Endodermal cell (in vitro differentiated cells): ENCODE measurements at regions not wholly inside any gene's neighbourhood (a gene's known extent, or its start where the extent isn't known, plus 50 kb on each side); places are given as distances from the start of the nearest gene placed in this dataset.

Experiments
- DNase-seq: peaks from one replicate; pipeline ENCODE4 v3.0.0-alpha.2; 2017
- H3K27ac ChIP-seq: 2 replicates; pipeline ENCODE4 v1.5.1; 2013; ENCODE audit warnings: mild to moderate bottlenecking, low read depth, low read length, moderate library complexity
- H3K27me3 ChIP-seq: 2 replicates; pipeline ENCODE4 v1.6.1; 2013; ENCODE audit warnings: mild to moderate bottlenecking, low read length, moderate library complexity; ENCODE audit not compliant: insufficient read depth, control insufficient read depth, poor library complexity, severe bottlenecking
- H3K36me3 ChIP-seq: 2 replicates; pipeline ENCODE4 v1.7.0; 2013; ENCODE audit warnings: mild to moderate bottlenecking, low read length, moderate library complexity; ENCODE audit not compliant: control insufficient read depth, insufficient read depth
- H3K4me1 ChIP-seq: one replicate; pipeline ENCODE4 v1.7.0; 2013; ENCODE audit warnings: low read length; ENCODE audit not compliant: control insufficient read depth, insufficient read depth
- H3K4me3 ChIP-seq: 2 replicates; pipeline ENCODE4 v1.5.1; 2013; ENCODE audit warnings: mild to moderate bottlenecking, low read length, moderate library complexity
- H3K9ac ChIP-seq: 2 replicates; pipeline ENCODE4 v1.6.1; 2013; ENCODE audit warnings: mild to moderate bottlenecking, low read length, moderate library complexity; ENCODE audit not compliant: poor library complexity, severe bottlenecking; ENCODE audit errors: extremely low read depth
- H3K9me3 ChIP-seq: 2 replicates; pipeline ENCODE4 v1.6.1; 2013; ENCODE audit warnings: mild to moderate bottlenecking, low read length, moderate library complexity; ENCODE audit not compliant: control insufficient read depth
- H3K27ac Mint-ChIP-seq: 2 replicates; pipeline ENCODE4 v1.8.0; 2020; ENCODE audit warnings: mixed read lengths
- H3K27me3 Mint-ChIP-seq: 2 replicates; pipeline ENCODE4 v1.8.0; 2021; ENCODE audit warnings: mild to moderate bottlenecking, mixed read lengths; ENCODE audit not compliant: insufficient read depth
- H3K36me3 Mint-ChIP-seq: 2 replicates; pipeline ENCODE4 v1.8.0; 2020; ENCODE audit warnings: low read depth, mixed read lengths
- H3K4me1 Mint-ChIP-seq: 2 replicates; pipeline ENCODE4 v1.8.0; 2020; ENCODE audit warnings: mixed read lengths
- H3K4me3 Mint-ChIP-seq: 2 replicates; pipeline ENCODE4 v1.8.0; 2020; ENCODE audit warnings: mild to moderate bottlenecking, moderate library complexity, mixed read lengths
- H3K9me3 Mint-ChIP-seq: 2 replicates; pipeline ENCODE4 v1.8.0; 2020; ENCODE audit warnings: mild to moderate bottlenecking, mixed read lengths
- WGBS, 2 experiments: methylation state at CpG; one replicate each; pipeline versions ENCODE4 v1.1.5 to v1.1.7; 2013; ENCODE audit warnings: missing lambda C conversion rate in 2 of 2, mixed read lengths in 1 of 2; ENCODE audit not compliant: insufficient coverage in 1 of 2, insufficient read length in 1 of 2; 5-methylcytosine and 5-hydroxymethylcytosine counted together
- TF ChIP-seq, protein P1 (sequence below): fragments of 200-600 bp; sonication (generic); conservative IDR thresholded peaks from 2 replicates; pipeline ENCODE4 v1.5.0; 2021; ENCODE audit warnings: antibody characterized with exemption, mild to moderate bottlenecking

DNA sequence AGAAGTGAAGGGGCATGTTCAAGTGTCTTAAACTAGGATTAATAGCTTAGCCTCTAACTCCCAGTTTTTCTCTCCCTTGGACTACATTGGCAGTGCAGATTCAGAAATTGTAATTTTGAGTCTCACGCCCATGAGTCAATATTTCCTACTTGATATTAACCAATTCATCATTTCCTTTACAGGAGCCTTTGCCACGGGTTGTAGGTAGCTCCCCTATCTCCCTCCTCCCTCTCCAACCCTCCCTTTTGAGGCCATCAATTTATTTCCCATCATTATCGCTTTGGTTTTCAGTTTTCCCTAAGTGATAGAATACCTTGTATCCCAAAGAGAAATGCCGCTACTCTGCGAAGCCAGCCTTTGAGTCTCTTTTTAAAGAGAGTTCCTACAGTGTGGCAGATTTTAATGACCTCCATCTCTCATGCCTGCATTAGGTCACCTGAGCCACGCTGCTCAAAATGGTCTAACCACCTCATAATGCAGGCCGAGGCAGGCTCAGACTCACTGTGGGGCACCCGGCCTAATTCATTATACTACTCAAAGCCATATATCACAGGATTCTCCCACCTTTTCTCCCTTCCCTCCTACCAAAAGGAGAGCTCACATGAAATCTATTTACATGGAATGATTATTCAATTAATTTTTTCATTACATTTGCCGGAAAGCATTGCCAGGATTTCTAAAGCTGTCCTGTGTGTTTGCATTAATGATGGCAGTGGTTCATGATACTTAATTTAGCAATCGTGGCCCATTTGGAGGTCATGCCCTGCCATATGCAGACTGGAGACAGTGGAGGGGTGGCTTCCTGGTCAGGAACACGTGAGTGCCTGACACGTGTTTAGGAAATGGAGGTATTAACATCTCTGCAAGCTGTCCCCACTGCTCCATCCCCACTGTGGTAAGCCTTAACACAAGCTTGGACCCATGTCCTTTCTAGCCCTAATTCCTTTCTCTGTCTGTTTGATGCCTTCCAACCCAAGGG, 448.2 kb upstream of the AUTS2 start:
- no peaks in the 10 kb centered on the region for H3K27me3 ChIP-seq
- H3K4me3 Mint-ChIP-seq: no peak overlapping the region
- H3K4me1 Mint-ChIP-seq: no peaks in the 10 kb centered on the region
- H3K4me3 ChIP-seq: no peak overlapping the region
- WGBS, 2 experiments: 91 to 97% methylated on average over 10 to 12 of the region's 12 CpGs
- H3K9me3 Mint-ChIP-seq: peaks cover 5% of the 10 kb centered on the region
- no peaks in the 10 kb centered on the region for H3K9me3 ChIP-seq
- H3K27ac ChIP-seq: no peak overlapping the region
- TF ChIP-seq, protein P1, sequence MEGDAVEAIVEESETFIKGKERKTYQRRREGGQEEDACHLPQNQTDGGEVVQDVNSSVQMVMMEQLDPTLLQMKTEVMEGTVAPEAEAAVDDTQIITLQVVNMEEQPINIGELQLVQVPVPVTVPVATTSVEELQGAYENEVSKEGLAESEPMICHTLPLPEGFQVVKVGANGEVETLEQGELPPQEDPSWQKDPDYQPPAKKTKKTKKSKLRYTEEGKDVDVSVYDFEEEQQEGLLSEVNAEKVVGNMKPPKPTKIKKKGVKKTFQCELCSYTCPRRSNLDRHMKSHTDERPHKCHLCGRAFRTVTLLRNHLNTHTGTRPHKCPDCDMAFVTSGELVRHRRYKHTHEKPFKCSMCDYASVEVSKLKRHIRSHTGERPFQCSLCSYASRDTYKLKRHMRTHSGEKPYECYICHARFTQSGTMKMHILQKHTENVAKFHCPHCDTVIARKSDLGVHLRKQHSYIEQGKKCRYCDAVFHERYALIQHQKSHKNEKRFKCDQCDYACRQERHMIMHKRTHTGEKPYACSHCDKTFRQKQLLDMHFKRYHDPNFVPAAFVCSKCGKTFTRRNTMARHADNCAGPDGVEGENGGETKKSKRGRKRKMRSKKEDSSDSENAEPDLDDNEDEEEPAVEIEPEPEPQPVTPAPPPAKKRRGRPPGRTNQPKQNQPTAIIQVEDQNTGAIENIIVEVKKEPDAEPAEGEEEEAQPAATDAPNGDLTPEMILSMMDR: no peak
- H3K36me3 ChIP-seq: no peaks in the 10 kb centered on the region
- H3K4me1 ChIP-seq: no peaks in the 10 kb centered on the region
- no peaks in the 10 kb centered on the region for H3K36me3 Mint-ChIP-seq
- no peak overlapping the region for H3K9ac ChIP-seq
- no peak for DNase-seq
- no peak overlapping the region for H3K27ac Mint-ChIP-seq
- H3K27me3 Mint-ChIP-seq: peaks cover 6% of the 10 kb centered on the region

DNA sequence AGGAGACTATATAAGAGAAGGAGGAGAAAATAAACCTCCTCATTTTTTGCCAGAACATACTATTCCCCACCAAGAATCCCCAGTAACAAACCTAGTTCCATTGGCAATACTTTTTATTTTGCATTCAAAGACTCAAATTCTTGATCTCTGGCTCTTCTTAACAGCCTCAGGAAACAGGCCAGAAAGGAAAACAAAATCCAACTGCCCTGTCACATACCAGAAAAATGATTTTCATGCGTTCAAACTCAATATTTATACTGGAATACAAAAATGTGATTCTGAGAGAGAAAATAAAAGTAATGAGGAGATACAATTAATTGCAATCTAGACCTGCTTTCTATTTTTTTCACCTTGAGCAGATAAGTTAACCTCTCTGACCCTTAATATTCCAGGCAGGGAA, 435.9 kb upstream of the AUTS2 start:
- DNase-seq: no peak
- no CpG with 5 or more reads among the region's 1 CpG for WGBS, 2 experiments
- Histone ChIP-seq H3K4me1 (no peaks in the 10 kb centered on the region), H3K9ac (no peak overlapping the region), H3K4me3 (no peak overlapping the region), H3K36me3 (no peaks in the 10 kb centered on the region), H3K27ac (no peak overlapping the region), H3K9me3 (peaks cover 23% of the 10 kb centered on the region), H3K27me3 (no peaks in the 10 kb centered on the region)
- Mint-ChIP-seq H3K4me1 (no peaks in the 10 kb centered on the region), H3K4me3 (no peak overlapping the region), H3K27ac (no peak overlapping the region), H3K27me3 (peaks cover 3% of the 10 kb centered on the region), H3K36me3 (no peaks in the 10 kb centered on the region), H3K9me3 (peaks cover 20% of the 10 kb centered on the region)
- TF ChIP-seq, protein P1: no peak

DNA sequence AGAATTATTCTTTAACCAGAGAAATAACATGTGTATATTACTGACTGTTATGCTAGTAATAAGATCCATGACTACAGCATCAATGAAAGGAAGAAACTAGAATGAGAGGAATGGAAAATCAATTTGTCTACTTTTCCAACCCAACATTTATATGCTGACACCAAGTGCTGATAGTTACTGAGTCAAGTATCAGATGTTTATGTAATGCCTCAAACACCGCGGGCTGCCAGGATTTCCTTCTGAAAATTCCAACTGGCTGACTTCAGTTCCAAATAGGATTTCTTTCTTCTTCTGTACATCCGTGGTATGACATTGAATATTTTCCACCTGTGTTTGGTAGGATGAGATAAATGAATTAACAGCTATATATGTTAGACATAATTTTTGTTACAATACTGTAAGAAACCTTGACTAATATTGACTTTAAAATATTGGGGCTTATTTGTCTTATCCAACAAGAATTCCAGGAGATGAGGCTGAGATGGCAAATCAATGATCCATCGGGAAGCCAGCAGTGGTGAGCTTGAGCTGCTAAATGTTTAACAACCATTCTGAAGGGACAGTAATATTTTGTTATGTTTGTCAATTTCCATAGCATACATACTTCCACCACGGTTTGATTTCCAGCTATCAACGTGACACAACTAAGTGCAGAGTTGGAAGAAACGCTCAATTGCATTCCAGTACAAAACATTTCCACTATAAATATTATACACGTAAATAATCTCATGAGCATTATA, 435.2 kb upstream of the AUTS2 start:
- Histone ChIP-seq H3K4me1 (no peaks in the 10 kb centered on the region), H3K36me3 (no peaks in the 10 kb centered on the region), H3K9me3 (peaks cover 31% of the 10 kb centered on the region), H3K27me3 (no peaks in the 10 kb centered on the region), H3K9ac (no peak overlapping the region), H3K27ac (no peak overlapping the region), H3K4me3 (no peak overlapping the region)
- H3K36me3 Mint-ChIP-seq: no peaks in the 10 kb centered on the region
- H3K9me3 Mint-ChIP-seq: peaks cover 27% of the 10 kb centered on the region
- peaks cover 3% of the 10 kb centered on the region for H3K27me3 Mint-ChIP-seq
- no peak overlapping the region for H3K4me3 Mint-ChIP-seq
- 97 to 98% methylated on average over 5 to 6 of the region's 8 CpGs for WGBS, 2 experiments
- H3K27ac Mint-ChIP-seq: no peak overlapping the region
- TF ChIP-seq, protein P1: no peak
- DNase-seq: no peak
- no peaks in the 10 kb centered on the region for H3K4me1 Mint-ChIP-seq
